SU-DHL-6 (cell line): ENCODE measurements at regions not wholly inside any gene's neighbourhood (a gene's known extent, or its start where the extent isn't known, plus 50 kb on each side); places are given as distances from the start of the nearest gene placed in this dataset.

Experiments used
- CTCF ChIP-seq: fragments of 200-600 bp; sonication (generic); IDR thresholded peaks from one replicate; pipeline ENCODE4 v1.5.1; 2017; ENCODE audit warnings: antibody characterized with exemption, mild to moderate bottlenecking, low read length, moderate library complexity; ENCODE audit not compliant: insufficient read depth, poor library complexity, severe bottlenecking
- EZH2phosphoT487 ChIP-seq: fragments of 200-600 bp; sonication (generic), shearing (Covaris generic); conservative IDR thresholded peaks from 2 replicates; pipeline ENCODE4 v1.6.1; 2018; ENCODE audit warnings: mild to moderate bottlenecking, antibody characterized with exemption, low read length, moderate library complexity, mixed read lengths

GRCh38 chr4:171517883-171518282 is 295.3 kb upstream of the GALNTL6 start:
- no peak for TF ChIP-seq CTCF
- no peak for TF ChIP-seq EZH2phosphoT487
